ENCODE measurements at regions not wholly inside any gene's neighbourhood (a gene's known extent, or its start where the extent isn't known, plus 50 kb on each side); places are given as distances from the start of the nearest gene placed in this dataset.

GRCh38 chr3:170712336-170712735 is 126.5 kb upstream of the SLC7A14 start:
- TF ChIP-seq POLR2A (IDR thresholded peaks at IDR 0.05; ENCODE audit: low read depth, low read length) (no peak), TAF1 (IDR thresholded peaks at IDR 0.05; ENCODE audit: borderline replicate concordance, low read depth, low read length) (no peak), POLR2AphosphoS5 (IDR thresholded peaks at IDR 0.05; ENCODE audit: low read depth, low read length) (no peak)
